Gastrocnemius medialis (tissue), 4 donors: ENCODE measurements at regions not wholly inside any gene's neighbourhood (a gene's known extent, or its start where the extent isn't known, plus 50 kb on each side); places are given as distances from the start of the nearest gene placed in this dataset.

ENCODE experiments used
- ATAC-seq, 2 donors: fragments of 150-250 bp; one replicate each; pipeline ENCODE4 v1.9.1; 2016
- DNase-seq, 2 donors: peaks; one replicate each; pipeline ENCODE4 v3.0.0-alpha.2; 2019
- H3K27ac ChIP-seq, 4 donors: fragments of 200-600 bp; sonication (generic); 1 replicate in 1 of 4; 2 replicates in 3 of 4; pipeline ENCODE4 v1.5.1; 2016 to 2018; ENCODE audit warnings: mild to moderate bottlenecking in 2 of 4, moderate library complexity in 1 of 4
- H3K27me3 ChIP-seq, 3 donors: fragments of 200-600 bp; sonication (generic) in 2 of 3; 1 replicate in 1 of 3; 2 replicates in 2 of 3; pipeline versions ENCODE4 v1.5.1 to v1.6.0; 2016 to 2019; ENCODE audit warnings: mild to moderate bottlenecking in 1 of 3, moderate library complexity in 1 of 3
- H3K36me3 ChIP-seq, 2 donors: fragments of 200-600 bp; sonication (generic) in 1 of 2; one replicate each; pipeline ENCODE4 v1.5.1; 2017 to 2018
- H3K4me1 ChIP-seq, 2 donors: fragments of 200-600 bp; sonication (generic) in 1 of 2; one replicate each; pipeline ENCODE4 v1.5.1; 2016 to 2017; ENCODE audit warnings: mild to moderate bottlenecking in 2 of 2
- H3K4me3 ChIP-seq, 4 donors: fragments of 200-600 bp; sonication (generic) in 3 of 4; 1 replicate in 1 of 4; 2 replicates in 3 of 4; pipeline ENCODE4 v1.5.1; 2016 to 2019; ENCODE audit warnings: mild to moderate bottlenecking in 2 of 4
- H3K9me3 ChIP-seq, 3 donors: fragments of 200-600 bp; sonication (generic) in 2 of 3; 1 replicate in 1 of 3; 2 replicates in 2 of 3; pipeline ENCODE4 v1.5.1; 2016 to 2019
- CTCF ChIP-seq, 5 experiments: fragments of 450-650 bp in 3 of 5; fragments of 200-600 bp in 2 of 5; sonication (generic) in 2 of 5; IDR thresholded peaks in 4 of 5; conservative IDR thresholded peaks in 1 of 5; 1 replicate in 4 of 5; 2 replicates in 1 of 5; pipeline ENCODE4 v1.5.1; 2016 to 2019; ENCODE audit warnings: antibody characterized with exemption in 5 of 5, mild to moderate bottlenecking in 3 of 5, moderate library complexity in 3 of 5
- POLR2A ChIP-seq, 2 donors: fragments of 450-650 bp; IDR thresholded peaks; one replicate each; pipeline ENCODE4 v1.6.1; 2017; ENCODE audit warnings: antibody characterized with exemption in 2 of 2, mild to moderate bottlenecking in 2 of 2, moderate library complexity in 2 of 2
- in situ Hi-C, 4 donors: fragments of 200-750 bp; cut with MboI; loops; one replicate each; pipeline versions ENCODE4 v1.15.0 to v1.8.0; 2017; ENCODE audit warnings: low sequenced_read_pairs in 4 of 4
- intact Hi-C: fragments of 100-400 bp; cut with DNase I; formaldehyde crosslinking; loops from one replicate; pipeline ENCODE4 v1.15.1; 2023; ENCODE audit warnings: low total_unique reads

DNA sequence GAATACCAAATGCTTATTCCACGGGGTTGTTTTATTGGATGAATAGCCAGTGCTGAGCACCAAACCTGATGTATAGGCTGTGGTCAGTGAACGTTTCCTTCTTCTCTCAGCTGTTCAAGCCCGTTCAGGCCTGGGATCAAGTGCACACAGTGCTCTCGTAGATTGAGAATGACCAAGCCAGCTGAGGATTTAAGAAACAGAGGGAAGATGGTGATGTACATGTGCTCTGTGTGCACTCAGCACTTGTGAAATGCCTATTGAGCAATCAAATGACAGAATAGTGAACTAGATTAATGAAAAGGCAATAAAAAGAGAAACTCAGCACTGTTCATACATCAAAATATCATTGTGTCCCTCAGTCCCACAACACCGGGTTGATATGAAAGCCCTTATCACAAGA is 302.5 kb downstream of the BMPER start:
- in situ Hi-C loops (no loop called here), intact Hi-C loops (no loop called here)
- TF ChIP-seq POLR2A (IDR thresholded peaks at IDR 0.05) (no peak), CTCF (IDR thresholded peaks at IDR 0.05 in 4 of 5, conservative IDR thresholded peaks at IDR 0.05 in 1 of 5) (no peak)
- Histone ChIP-seq H3K9me3 (no peaks in the 10 kb centered on the region), H3K27ac (no peak overlapping the region), H3K4me3 (no peak overlapping the region), H3K36me3 (no peaks in the 10 kb centered on the region), H3K27me3 (no peaks in the 10 kb centered on the region), H3K4me1 (peaks cover 0 to 9% of the 10 kb centered on the region in 2 donors)
- DNase-seq = no peak
- ATAC-seq = peak; percentile 51 to 63

- H3K9me3 ChIP-seq = no peaks in the 10 kb centered on the region
- peaks cover 0 to 9% of the 10 kb centered on the region in 2 donors for H3K4me1 ChIP-seq
- no peaks in the 10 kb centered on the region for H3K36me3 ChIP-seq
- ATAC-seq (peak; percentile 31 to 33), DNase-seq (peak in 1 of 2 donors; percentile 45)
- peak overlapping the region in 1 of 4 donors; percentile 23 for H3K27ac ChIP-seq
- in situ Hi-C loops (no loop called here), intact Hi-C loops (no loop called here)
- TF ChIP-seq CTCF (IDR thresholded peaks at IDR 0.05 in 4 of 5, conservative IDR thresholded peaks at IDR 0.05 in 1 of 5) (no peak), POLR2A (IDR thresholded peaks at IDR 0.05) (no peak)
- H3K4me3 ChIP-seq = no peak overlapping the region
- no peaks in the 10 kb centered on the region for H3K27me3 ChIP-seq
Observed at GRCh38 chr7:34208878-34209621, 303.7 kb downstream of the BMPER start.

GRCh38 chr7:34211018-34211417 is 305.7 kb downstream of the BMPER start:
- ATAC-seq (no peak), DNase-seq (no peak)
- intact Hi-C loops (no loop called here), in situ Hi-C loops (no loop called here)
- TF ChIP-seq POLR2A (IDR thresholded peaks at IDR 0.05) = no peak
- TF ChIP-seq CTCF (IDR thresholded peaks at IDR 0.05 in 4 of 5, conservative IDR thresholded peaks at IDR 0.05 in 1 of 5) = no peak
- H3K36me3 ChIP-seq = no peaks in the 10 kb centered on the region
- H3K27me3 ChIP-seq = no peaks in the 10 kb centered on the region
- no peak overlapping the region for H3K27ac ChIP-seq
- no peaks in the 10 kb centered on the region for H3K9me3 ChIP-seq
- no peak overlapping the region for H3K4me3 ChIP-seq
- peaks cover 0 to 9% of the 10 kb centered on the region in 2 donors for H3K4me1 ChIP-seq

DNA sequence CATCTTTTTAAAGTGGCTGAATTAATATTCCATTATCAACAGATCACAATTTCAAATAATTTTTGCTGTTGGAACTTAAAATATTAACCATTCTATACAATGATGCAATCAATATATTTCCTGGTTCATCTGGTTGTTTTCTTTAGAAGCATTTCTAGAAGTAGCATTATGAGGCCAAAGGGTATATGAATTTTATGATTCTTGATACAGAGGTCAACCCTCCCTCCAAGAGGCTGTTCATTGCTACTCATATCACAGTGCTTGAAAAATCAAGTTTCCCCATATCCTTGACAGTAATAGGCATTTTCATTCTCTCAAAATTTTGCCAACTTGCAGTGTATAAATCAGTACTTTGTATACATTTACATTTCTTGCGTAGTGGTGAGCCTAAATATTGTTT is 312.6 kb downstream of the BMPER start:
- Histone ChIP-seq H3K27me3 (no peaks in the 10 kb centered on the region), H3K27ac (no peak overlapping the region), H3K9me3 (no peaks in the 10 kb centered on the region), H3K36me3 (no peaks in the 10 kb centered on the region), H3K4me1 (no peaks in the 10 kb centered on the region), H3K4me3 (no peak overlapping the region)
- intact Hi-C loops = no loop called here
- in situ Hi-C loops = no loop called here
- no peak for TF ChIP-seq CTCF (IDR thresholded peaks at IDR 0.05 in 4 of 5, conservative IDR thresholded peaks at IDR 0.05 in 1 of 5)
- TF ChIP-seq POLR2A (IDR thresholded peaks at IDR 0.05) = no peak
- DNase-seq (no peak), ATAC-seq (no peak)
